Hematopoietic multipotent progenitor cell treated with erythropoietin and hydrocortisone succinate and interleukin-3 and kit ligand, for 17 days (in vitro differentiated cells): ENCODE measurements at regions not wholly inside any gene's neighbourhood (a gene's known extent, or its start where the extent isn't known, plus 50 kb on each side); places are given as distances from the start of the nearest gene placed in this dataset.
"Not testable (repeated sequence)": the region's sequence is repeated elsewhere in the genome, so short reads cannot be mapped to it uniquely, and the experiment has no call there.

Experiments used
- DNase-seq: peaks from one replicate; pipeline ENCODE4 v3.0.0-alpha.2; 2015; ENCODE audit warnings: low spot score

DNA sequence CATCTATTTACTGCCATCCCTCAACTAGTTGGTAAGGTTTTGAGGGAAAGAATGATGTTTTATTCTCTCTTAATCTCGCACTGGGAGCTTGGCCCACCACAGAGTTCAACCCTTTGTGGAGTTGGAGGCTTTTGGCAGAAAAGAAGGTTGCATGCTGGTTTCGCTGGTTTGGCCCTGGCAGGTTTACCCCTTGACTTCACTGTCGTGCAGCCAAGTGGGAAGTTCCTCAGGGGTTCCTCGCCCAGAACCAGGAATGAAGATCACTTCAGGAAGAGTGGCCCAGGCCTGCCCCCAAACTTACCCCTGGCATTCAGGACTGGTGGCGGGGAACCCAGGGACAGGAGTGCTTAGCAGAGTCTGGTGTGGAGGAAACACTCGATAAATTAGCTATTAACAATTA lies 103.1 kb upstream of the LYZL2 start:
- DNase-seq: no peak

DNA sequence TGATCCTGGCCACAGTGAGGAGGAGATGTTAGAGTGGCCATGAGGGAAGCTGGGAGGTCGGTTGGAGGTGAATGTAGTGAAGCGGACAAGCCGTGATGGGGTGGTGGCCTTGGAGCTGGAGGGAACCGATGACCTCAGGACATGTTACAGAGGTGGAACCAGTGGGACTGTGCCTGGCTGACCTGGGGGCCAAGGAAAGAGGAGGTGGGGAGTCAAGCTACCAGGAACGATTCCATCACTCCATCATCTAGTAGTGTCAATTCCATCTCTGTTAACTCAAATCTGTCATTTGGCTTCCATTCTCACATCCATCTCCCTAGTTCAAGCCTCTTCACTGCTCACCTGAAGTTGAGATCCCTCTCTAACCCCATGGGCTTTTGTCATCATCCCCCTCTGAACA lies 102.4 kb upstream of the LYZL2 start:
- no peak for DNase-seq

DNA sequence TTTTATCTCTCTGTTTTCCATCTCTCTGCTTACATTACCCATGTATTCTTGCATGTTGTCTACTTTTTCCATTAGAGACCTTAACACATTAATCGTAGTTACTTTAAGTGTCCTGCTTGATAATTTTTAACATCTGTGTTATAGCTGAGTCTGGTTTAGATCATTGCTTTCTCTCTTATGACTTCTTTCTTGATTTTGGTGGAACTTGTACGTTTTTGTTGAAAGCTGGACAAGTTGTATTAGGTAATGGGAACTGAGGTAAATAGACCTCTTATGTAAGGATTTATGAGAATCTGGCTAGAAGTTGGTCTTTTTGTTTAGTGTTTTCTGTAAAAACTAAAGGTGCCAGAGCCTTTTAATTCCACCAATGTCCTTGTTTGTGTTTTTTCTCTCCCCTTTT lies 100.8 kb upstream of the LYZL2 start:
- DNase-seq: no peak

DNA sequence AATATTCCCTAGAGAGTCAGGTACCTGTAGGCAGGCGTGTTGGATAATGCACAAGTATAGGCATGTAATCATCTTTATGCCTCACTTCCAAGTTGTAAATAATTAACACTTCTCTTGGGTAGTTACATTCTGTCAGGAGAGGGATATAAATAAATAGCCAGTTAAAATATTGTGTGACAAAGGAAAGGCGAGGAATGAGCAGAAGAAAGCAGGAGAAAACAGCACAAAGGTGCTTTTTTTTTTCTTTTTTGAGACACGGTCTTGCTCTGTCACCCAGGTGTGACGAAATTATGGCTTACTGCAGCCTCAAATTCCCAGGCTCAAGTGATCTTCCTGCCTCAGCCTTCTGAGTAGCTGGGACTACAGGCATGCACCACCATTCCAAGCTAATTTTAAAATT lies 99.2 kb upstream of the LYZL2 start:
- DNase-seq: no peak

DNA sequence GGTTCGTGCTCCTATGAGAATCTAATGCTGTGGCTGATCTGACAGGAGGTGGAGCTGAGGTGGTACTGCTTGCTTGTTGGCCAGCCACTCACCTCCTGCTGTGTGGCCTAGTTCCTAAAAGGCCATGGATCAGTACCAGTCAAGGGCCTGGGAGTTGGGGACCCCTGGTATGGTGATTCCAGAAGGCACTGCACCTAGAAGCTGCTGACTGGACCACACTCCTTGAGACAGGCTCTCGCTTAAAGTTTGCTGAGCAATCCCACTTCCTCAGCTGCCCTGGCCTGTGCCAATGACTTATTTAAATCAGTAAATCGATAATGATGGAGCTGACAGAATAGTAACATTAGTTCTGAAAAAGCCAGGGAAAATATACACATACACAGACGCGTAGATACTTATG lies 98.6 kb upstream of the LYZL2 start:
- no peak for DNase-seq

DNA sequence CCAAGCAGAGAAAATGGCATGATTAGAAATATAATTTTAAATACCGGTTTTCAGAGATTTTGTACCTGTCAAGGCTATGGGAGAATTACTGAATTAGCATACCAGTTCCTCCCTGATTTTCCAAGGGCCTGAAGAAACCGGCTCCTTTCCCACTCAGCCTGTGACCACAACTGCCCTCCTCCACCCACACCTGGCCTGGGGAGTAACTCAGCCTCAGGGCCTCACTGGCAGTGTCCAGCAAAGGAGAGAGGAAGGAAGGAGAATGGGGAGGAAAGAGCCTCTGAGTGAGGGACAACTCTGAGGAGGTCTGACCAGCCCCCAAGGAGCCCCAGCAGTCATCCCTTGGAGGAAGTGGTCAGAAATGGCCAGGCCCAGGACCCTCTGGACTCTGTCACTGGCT lies 98.0 kb upstream of the LYZL2 start:
- DNase-seq: no peak

DNA sequence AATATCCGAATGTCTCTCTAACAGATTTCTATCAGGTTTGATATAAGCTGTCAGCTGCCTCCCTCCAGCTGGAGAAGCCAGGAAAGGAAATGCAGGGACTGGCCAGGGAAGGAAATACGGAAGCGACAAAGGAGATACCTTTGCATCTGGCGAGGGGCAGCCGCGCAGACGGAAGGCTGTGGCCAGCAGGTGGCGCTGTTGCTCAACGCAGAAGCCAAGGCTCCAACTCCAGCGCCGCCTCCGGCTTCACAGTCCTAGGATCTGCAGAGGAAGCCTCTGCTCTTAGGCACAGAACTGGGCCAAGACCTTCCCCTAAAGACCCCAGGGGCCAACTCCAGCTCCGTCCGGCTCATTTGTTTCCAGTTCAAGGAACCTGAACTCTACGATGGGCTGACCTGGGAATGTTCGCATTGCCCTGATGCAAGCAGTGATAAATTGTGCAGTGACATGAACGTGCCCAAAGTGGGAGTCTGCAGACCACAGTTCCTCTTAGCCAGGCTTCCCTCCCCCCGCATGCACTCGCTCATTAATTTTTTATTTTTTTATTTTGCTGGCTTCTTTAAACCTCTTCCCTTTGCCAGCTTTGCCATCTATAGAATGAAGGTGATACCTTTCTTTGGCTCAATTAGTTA lies 97.3 kb upstream of the LYZL2 start:
- DNase-seq: peak; percentile 73

DNA sequence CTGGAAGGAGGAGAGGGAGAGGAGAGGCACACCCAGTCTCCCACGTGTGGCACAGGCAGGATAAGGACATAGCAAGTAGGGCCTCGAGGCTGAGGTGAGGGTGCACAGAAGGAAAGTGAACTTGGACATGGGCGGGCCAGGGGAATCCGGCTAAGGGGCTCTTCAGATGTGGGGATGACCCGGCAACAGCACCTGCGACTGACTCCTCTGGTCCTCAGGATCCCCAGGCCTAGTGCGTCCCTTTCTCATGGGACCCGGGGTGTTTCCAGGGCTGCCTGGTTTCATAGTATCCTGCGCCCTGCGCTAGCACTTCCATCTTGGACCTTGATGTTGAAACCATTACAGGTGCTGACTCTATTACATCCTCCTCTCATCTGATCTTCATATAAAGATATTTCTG lies 96.1 kb upstream of the LYZL2 start:
- DNase-seq: no peak

DNA sequence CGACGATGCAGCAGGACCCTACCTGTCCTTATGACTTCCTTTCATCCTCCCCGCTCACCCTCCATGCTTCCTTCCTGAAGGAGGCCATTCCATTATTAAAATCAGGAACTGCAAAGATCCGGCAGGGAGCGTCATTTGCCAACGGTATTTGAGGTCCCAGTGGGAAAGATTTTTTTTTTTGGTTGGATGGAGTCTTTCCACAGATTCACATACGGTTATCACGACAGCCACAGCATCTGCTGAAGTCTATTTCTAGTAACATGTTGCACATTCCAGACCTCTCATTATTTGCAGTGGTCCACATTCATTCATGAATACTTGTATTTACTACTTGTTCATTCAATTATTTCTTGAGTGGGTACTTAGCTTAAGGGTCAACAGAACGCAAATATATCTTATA lies 94.7 kb upstream of the LYZL2 start:
- DNase-seq: no peak

DNA sequence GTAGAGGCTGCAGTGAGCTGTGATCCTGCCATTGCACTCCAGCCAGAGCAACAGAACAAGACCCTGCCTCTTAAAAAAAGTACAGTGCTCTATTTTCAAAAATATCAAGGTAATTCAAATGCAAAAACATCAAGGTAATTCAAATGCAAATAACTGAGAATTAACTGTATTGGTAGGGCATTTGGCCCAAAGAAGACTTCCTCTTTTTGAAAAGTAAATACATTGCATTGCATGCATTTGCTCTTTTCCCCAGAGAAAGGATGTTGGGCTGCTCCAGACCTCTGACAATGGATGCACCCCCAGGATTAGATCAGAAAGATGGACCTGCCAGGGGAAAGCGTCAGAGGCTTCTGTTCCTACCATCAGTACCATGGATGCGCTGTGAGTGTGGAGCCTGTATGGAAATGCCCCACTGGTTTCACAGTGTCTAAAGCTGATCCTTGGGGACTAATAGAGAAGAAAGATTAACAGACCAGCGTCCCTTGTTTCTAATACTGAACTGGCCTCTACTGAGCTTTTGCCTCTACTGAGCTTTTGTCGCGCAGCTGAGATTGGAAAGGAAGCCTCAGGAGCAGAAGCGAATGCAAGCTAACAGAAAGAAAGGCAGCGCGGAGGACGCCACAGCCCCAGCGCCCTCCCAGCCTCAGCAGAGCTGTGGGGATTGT lies 93.5 kb upstream of the LYZL2 start:
- DNase-seq: no peak

DNA sequence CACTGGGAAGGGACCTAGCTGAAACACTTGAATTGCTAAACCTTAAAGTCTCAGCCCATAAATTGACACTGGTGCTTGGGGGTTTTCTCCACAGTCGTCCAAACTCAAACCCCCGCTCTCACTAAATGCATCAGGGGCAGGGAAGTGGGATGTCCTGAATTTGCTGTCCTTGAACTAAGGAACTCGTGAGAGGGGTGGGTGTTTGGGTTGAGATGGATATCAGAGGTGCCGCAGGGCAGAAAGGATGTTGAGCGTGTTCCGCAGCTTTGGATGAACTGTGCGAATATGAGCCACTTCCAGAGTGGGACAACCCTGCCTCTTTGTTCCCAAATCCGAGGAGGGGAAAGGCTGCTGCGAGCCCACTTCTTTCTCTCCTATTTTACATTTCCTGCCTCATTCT lies 90.3 kb upstream of the LYZL2 start:
- no peak for DNase-seq

DNA sequence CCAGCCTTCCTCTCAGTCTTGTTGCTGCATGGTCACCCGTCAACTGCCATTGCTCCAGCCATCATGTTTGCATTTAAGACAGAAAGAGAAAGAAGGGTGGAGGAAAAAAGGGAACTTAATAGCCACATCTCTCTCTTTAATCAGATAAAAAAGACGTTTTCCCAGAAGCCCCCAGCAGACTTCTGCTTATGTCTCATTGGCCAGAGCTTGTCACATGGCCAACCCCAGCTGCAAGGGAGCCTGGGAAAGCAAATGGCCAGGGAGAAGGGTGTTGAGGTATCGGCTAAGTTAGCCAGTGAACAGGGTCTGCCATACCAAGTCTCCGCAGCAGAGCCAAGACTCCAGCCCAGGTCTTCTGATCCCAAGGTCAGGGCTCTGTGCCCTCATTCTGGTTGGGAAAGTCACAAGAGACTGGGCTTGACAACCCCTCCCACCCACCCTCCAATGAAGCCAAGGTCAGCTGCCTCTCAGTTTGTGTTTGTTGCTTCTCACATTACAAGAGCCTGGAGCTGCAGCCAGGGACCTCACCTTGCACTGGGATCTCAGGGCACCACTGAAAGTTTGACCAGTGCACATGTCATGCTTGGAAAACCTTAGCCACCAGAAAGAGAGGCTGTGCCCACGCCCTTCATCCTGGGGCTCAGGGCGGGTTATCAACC lies 80.3 kb upstream of the LYZL2 start:
- no peak for DNase-seq

DNA sequence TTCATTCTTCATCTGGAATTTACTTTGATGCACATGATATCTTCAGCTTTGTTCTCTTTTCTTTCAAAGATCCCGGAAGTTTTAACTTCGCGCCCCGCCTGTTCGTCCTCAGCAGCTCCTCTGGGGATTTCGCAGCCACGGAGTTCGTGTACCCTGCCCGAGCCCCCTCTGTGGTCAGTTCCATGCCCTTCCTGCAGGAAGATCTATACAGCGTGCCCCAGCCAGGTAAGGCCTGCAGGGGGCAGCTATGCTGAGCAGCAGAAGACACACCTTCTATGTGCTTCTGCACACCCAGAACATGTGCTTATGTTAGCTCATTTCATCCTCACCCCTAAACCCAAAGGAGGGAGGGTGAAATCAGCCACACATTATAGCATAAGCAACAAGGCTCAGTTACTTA lies 79.7 kb upstream of the LYZL2 start:
- DNase-seq: no peak

DNA sequence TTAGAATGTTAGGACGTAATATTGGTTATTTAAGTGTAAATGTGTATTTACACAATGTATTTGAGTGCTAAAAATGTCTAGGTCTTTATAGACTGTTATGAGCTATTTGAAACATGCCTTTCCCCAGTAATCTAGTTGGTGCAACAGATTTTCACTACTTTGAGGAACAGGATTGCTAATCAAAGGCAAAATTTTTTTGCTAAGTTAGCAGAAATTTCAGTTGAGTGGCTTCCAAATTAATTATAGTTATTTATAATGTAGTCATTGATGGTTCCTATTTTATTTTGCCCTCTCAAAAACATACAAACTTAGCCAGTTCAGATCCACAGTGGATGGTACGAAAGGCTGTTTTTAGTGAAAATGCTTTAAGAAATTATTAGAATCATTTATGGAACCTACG lies 78.7 kb upstream of the LYZL2 start:
- DNase-seq: no peak

DNA sequence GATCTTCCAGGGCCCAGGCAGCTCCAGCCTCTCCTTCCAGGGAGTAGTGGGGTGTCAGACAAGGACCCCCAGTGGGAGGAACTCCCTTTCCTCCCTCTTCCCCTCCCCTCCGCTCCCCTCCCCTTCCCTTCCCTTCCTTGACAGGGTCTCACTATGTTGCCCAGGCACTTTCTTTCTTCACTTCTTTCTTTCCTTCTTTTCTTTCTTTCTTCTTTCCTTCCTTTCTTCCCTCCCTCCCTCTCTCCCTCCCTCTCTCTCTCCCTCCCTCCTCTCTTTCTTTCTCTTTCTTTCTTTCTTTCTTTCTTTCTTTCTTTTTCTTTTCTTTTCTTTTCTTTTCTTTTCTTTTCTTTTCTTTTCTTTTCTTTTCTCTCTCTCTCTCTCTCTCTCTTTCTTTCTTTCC lies 76.6 kb upstream of the LYZL2 start:
- DNase-seq: not testable (repeated sequence)

DNA sequence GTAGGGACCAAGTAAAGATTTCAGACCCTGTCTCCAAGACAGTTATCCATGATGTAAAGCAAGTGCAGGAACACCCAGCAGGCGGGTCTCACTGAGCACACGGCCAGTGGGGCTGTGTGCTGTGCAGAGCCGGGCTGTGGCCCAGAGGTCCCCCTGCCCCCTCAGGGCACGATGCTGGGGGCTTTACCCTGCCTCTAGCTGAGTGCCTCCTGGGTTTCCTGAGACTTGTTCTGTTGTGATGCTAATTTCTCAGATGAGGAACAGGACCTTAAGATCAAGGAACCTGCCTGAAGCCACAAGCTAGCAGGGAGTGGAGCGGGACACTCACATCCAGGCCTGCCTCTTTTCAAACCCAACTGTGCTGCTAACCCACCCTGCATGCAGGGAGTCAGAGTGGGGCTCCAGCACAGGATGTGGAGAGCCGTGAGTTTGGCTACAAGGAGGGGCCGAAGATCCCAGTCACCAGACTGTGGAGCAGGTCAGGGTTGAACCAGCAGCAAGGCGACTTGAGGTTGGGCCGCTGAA lies 76.1 kb upstream of the LYZL2 start:
- no peak for DNase-seq

DNA sequence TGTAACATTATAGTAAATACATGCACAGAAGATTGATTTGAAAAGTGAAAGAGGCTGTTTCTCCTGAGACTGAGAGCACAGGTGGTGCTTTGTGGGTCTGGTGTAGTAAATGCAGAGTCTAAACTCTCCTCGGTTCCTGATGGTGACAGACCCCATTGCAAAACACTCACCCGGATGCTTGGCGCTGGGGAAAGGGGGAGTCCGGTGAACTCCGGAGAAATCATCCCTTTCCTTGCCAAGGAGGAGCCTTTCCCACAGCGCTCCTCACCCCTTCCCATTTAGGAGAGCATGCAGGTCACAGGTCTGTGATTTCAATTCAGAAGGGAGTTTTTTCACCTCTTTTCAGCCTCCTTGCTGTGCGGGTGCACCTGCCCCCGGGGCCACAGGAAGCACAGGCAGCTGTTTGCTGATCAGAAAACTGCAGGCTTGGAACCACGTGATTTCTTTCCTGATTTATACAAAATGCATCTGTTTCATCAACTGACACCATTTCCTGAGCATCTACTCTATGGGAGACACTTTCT lies 75.6 kb upstream of the LYZL2 start:
- no peak for DNase-seq

DNA sequence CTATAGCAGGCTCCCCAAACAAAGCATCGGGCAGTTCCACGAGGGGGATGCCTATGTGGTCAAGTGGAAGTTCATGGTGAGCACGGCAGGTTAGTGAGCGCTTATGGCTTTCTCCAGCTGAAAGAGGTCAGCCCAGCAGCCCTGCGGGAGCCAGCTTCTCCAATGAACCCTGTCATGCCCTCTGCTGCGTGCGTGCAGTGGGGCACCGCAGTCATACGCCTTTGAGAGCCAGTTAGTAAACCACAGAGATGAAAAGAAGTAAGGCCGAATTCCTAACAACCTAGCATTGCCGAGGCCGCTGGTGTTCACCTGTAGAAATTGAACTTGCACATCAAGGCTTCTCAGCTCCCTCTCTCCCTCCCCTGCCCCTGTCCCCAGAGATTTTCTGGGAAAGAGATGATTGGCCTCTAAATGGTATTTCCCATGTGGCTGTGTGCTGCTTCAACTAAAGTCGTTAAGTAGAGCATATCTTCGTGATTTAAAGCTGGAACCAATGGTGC lies 75.1 kb upstream of the LYZL2 start:
- not testable (repeated sequence) for DNase-seq

DNA sequence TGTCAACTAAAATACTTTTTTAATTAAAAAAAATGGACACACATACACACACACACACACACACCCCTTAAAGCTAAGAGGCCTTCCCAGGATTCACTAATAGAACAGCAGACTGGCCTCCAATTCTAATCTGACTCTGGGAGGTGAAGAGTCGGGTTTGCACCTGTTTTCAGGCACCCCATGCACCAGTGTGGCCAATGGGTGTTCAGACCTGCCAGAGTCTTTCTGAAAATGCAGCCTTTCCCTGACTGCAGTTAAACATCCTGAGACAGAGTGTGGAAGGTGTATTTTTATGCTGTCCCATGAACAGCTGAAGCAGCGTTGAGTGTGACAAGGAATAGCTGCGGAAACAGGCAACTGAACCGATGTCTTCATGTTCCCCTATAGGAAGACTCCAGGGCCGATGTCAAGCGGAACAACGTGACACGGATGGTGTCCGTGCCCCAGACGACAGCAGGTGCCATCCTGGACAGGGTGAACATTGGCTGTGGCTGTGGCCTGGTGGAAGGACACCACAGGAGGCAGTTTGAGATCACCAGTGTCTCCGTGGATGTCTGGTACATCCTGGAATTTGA lies 74.6 kb upstream of the LYZL2 start:
- no peak for DNase-seq

DNA sequence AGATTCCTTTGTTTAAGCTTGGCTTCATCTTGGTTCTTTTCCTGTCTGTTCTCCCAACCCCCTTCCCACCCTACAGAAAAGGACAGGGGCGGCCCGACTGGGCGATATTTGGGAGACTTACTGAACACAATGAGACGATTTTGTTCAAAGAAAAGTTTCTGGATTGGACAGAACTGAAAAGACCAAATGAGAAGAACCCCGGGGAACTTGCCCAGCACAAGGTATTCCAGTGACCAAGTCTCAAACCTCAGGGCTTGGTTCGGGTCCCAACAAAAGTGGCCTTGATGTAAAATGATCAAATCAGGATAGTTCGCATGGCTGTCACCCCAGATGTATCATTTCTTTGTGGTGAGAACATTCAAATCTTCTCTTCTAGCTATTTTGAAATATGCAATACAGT lies 73.9 kb upstream of the LYZL2 start:
- DNase-seq: not testable (repeated sequence)

DNA sequence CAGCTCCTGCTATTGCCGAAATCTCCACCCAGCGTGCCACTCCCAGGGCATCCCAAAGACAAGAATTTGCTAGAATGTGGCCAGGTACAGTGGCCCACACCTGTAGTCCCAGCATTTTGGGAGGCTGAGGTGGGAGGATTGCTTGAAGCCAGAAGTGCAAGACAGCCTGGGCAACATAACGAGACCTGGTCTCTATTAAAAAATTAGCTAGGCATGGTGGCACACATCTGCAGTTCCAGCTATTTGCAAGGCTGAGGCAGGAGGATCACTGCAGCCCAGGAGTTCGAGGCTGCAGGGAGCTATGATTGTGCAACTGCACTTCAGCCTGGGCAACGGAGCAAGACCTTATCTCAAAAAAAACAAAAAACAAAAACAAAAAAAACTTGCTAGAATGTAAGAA lies 73.3 kb upstream of the LYZL2 start:
- DNase-seq: no peak

DNA sequence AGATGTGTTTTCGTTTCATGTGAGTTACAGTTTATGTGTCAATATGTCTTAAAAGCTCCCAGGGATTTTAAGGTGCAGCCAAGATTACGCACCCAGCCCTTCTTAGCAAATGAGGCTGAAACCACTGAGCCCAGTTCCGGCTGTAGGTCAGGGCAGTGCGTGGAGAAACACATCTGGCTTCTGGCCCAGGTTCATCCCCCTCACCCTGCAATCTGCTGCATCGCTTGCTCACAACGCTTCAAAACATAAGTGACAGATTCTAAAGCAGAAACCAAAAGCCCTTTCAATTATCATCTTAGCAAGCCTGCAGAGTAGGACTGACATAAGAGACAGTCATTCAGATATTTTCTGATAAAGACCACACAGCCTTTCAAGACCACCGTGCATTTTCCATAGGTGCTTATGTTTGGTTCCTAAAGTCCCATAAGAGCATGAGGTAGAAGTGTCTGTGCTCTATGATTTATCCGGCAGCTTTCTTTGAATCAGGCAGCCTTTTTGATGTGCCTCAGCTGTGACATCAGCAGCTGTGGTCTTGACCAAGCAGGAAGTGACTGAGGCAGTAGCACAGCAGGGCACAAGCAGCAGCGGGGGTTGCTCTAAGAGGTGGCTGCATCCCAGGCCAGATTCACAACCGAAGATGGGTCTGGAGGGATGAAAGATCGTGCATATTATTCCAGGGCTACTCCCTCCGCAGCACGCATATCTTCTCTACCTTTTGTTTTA lies 72.1 kb upstream of the LYZL2 start:
- DNase-seq: no peak
